ENCODE measurements at regions not wholly inside any gene's neighbourhood (a gene's known extent, or its start where the extent isn't known, plus 50 kb on each side); places are given as distances from the start of the nearest gene placed in this dataset.

GRCh38 chr9:75464726-75465125, 376.4 kb downstream of the OSTF1 start:
- Histone ChIP-seq H3K4me3 (ENCODE audit: low read depth in 1 of 3, low read length in 3 of 3) (no peak overlapping the region), H3K9ac (ENCODE audit: low read depth in 1 of 2, low read length in 2 of 2) (no peak overlapping the region), H3K4me1 (ENCODE audit: control insufficient read depth in 4 of 4, insufficient read depth in 4 of 4, low read length in 3 of 4) (no peaks in the 10 kb centered on the region), H3K36me3 (ENCODE audit: control insufficient read depth in 4 of 4, insufficient read depth in 3 of 4, low read depth in 1 of 4, low read length in 3 of 4) (no peaks in the 10 kb centered on the region), H3K27ac (ENCODE audit: low read depth in 1 of 2, low read length in 2 of 2) (no peak overlapping the region), H3K27me3 (ENCODE audit: control insufficient read depth in 4 of 4, insufficient read depth in 4 of 4, low read length in 3 of 4) (no peaks in the 10 kb centered on the region), H3K9me3 (ENCODE audit: control insufficient read depth in 4 of 4, low read length in 3 of 4) (no peaks in the 10 kb centered on the region)
- TF ChIP-seq ZBTB33 (IDR thresholded peaks at IDR 0.05) (no peak), RAD21 (IDR thresholded peaks at IDR 0.05) (no peak), ATF3 (IDR thresholded peaks at IDR 0.05) (no peak), FOXA1 (IDR thresholded peaks at IDR 0.05) (no peak), EGR1 (IDR thresholded peaks at IDR 0.05; ENCODE audit: low read depth in 2 of 2) (no peak), HNF4G (IDR thresholded peaks at IDR 0.05) (no peak), SP1 (IDR thresholded peaks at IDR 0.05) (no peak), REST (IDR thresholded peaks at IDR 0.05) (no peak), JUND (IDR thresholded peaks at IDR 0.05) (no peak)
- WGBS, result 87% methylated on average over 4 of the region's 4 CpGs
- no peak for DNase-seq (ENCODE audit: low spot score)

GRCh38 chr9:75467142-75467541, 378.8 kb downstream of the OSTF1 start:
- Histone ChIP-seq H3K9ac (ENCODE audit: low read depth in 1 of 2, low read length in 2 of 2) (no peak overlapping the region), H3K9me3 (ENCODE audit: control insufficient read depth in 4 of 4, low read length in 3 of 4) (no peaks in the 10 kb centered on the region), H3K4me3 (ENCODE audit: low read depth in 1 of 3, low read length in 3 of 3) (no peak overlapping the region), H3K4me1 (ENCODE audit: control insufficient read depth in 4 of 4, insufficient read depth in 4 of 4, low read length in 3 of 4) (no peaks in the 10 kb centered on the region), H3K36me3 (ENCODE audit: control insufficient read depth in 4 of 4, insufficient read depth in 3 of 4, low read depth in 1 of 4, low read length in 3 of 4) (no peaks in the 10 kb centered on the region), H3K27ac (ENCODE audit: low read depth in 1 of 2, low read length in 2 of 2) (no peak overlapping the region), H3K27me3 (ENCODE audit: control insufficient read depth in 4 of 4, insufficient read depth in 4 of 4, low read length in 3 of 4) (no peaks in the 10 kb centered on the region)
- over 99% methylated on average over 2 of the region's 2 CpGs for WGBS
- no peak for DNase-seq (ENCODE audit: low spot score)
- TF ChIP-seq SP1 (IDR thresholded peaks at IDR 0.05) (no peak), FOXA2 (IDR thresholded peaks at IDR 0.05) (no peak), FOXA1 (IDR thresholded peaks at IDR 0.05) (no peak), YY1 (IDR thresholded peaks at IDR 0.05) (no peak), HNF4A (conservative IDR thresholded peaks at IDR 0.05) (no peak), MAX (IDR thresholded peaks at IDR 0.05) (no peak), CTCF (IDR thresholded peaks at IDR 0.05; ENCODE audit: low read depth, low read length, missing input control) (no peak), NR2F2 (IDR thresholded peaks at IDR 0.05) (no peak), EGR1 (IDR thresholded peaks at IDR 0.05; ENCODE audit: low read depth in 2 of 2) (no peak), REST (IDR thresholded peaks at IDR 0.05) (no peak), ZBTB33 (IDR thresholded peaks at IDR 0.05) (no peak), ATF3 (IDR thresholded peaks at IDR 0.05) (no peak), RAD21 (IDR thresholded peaks at IDR 0.05) (no peak), HNF4G (IDR thresholded peaks at IDR 0.05) (no peak), GABPA (IDR thresholded peaks at IDR 0.05 in 1 of 2, conservative IDR thresholded peaks at IDR 0.05 in 1 of 2) (no peak), TAF1 (conservative IDR thresholded peaks at IDR 0.05) (no peak), JUND (IDR thresholded peaks at IDR 0.05) (no peak), RXRA (IDR thresholded peaks at IDR 0.05) (no peak)

Data from liver (tissue), 8 donors.